ENCODE measurements at regions not wholly inside any gene's neighbourhood (a gene's known extent, or its start where the extent isn't known, plus 50 kb on each side); places are given as distances from the start of the nearest gene placed in this dataset.

DNA sequence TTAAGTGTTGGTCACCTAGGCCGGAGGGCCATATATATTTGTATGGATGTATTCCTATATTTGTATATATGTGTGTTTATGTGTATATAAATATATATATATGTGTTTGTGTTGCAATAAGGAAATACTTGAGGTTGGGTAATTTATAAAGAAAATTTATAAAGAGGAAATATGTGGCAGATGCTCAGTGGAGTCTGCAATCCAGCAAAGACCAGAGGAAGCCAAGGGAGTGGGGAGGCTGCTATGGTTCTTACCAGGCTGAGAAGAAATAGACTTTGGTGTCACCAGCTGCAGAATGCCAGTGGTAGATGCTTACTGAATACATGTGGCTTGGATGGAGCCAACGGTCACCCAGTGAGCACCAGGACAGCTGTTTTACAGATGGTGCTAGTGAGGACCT is 97.4 kb upstream of the ELOVL5 start:
- no peak overlapping the region for H3K4me3 ChIP-seq (ENCODE audit: low read length)
- DNase-seq (ENCODE audit: low read depth) = peak; percentile 13
- TF ChIP-seq CTCF (conservative IDR thresholded peaks at IDR 0.05; ENCODE audit: low read length) = no peak

DNA sequence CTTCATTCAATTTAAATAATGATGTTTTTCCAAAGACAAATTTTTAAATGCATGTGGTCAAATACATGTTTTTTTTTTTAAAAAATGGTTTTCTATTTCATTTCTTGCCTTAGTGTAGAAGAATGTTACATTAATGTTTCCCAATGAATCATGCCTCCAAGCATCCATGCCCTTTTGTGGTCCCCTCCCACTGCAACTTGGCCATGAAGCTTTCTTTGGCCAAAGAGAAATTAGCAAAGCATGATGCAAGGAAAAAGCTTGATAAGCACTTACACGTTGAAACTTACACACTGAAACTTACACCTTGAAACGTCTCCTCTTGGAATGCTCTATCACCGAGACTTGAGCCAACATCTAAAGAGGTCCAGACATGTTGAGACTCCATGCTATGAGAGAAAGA is 93.0 kb upstream of the ELOVL5 start:
- DNase-seq (ENCODE audit: low read depth) = peak; percentile 51
- H3K4me3 ChIP-seq (ENCODE audit: low read length) = no peak overlapping the region
- TF ChIP-seq CTCF (conservative IDR thresholded peaks at IDR 0.05; ENCODE audit: low read length) = no peak

DNA sequence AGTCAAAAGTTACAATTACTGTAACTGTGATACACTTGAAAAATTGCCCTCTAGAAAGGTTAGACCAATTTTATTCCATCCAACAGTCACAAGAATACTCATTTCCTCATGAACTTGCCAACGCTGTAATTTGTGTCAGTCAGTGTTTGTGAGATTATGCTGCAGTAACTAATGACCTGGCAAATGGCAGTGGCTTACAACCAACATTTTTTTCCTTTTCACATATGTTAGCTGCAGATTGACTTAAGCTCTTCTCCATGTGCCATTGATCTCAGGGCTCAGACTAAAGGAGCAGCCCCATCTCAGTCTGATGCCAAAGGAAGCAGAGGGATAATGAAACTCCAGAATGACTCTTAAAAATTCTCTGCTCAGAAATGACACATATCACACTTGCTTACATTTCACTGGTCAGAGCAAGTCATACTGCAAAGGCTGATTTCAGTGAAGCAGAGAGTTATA is 92.3 kb upstream of the ELOVL5 start:
- TF ChIP-seq CTCF (conservative IDR thresholded peaks at IDR 0.05; ENCODE audit: low read length) = no peak
- peak; percentile 8 for DNase-seq (ENCODE audit: low read depth)
- no peak overlapping the region for H3K4me3 ChIP-seq (ENCODE audit: low read length)

GRCh38 chr6:53440336-53440945 is 91.7 kb upstream of the ELOVL5 start:
- no peak for TF ChIP-seq CTCF (conservative IDR thresholded peaks at IDR 0.05; ENCODE audit: low read length)
- peak; percentile 4 for DNase-seq (ENCODE audit: low read depth)
- no peak overlapping the region for H3K4me3 ChIP-seq (ENCODE audit: low read length)

DNA sequence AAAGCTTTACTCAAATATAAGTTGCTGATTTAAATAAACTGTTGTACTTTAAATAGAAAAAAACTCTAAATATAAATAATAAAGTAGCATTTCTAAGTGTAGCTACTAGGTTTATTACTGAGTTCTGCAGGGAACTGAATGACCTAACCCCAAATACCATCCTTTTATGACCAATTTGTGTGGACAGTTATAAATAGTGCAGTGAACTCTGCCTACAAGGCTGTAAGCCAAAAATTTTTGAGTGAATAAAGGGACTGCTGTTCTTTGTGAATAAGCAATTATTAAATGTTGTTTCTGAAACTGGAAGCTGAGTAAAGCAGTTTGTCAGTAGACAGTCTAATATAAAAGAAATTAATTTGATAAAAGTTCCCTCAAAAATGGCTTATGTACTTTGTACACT is 90.8 kb upstream of the ELOVL5 start:
- peak; percentile 60 for DNase-seq (ENCODE audit: low read depth)
- H3K4me3 ChIP-seq (ENCODE audit: low read length) = no peak overlapping the region
- no peak for TF ChIP-seq CTCF (conservative IDR thresholded peaks at IDR 0.05; ENCODE audit: low read length)

GRCh38 chr6:53437557-53438202 is 88.9 kb upstream of the ELOVL5 start:
- TF ChIP-seq CTCF (conservative IDR thresholded peaks at IDR 0.05; ENCODE audit: low read length) = peak; percentile 53
- H3K4me3 ChIP-seq (ENCODE audit: low read length) = no peak overlapping the region
- DNase-seq (ENCODE audit: low read depth) = peak; percentile 57

Measured in AG10803 (cell line).